Cardiac septum (tissue), 1 donor: ENCODE measurements at regions not wholly inside any gene's neighbourhood (a gene's known extent, or its start where the extent isn't known, plus 50 kb on each side); places are given as distances from the start of the nearest gene placed in this dataset.
"Not testable (repeated sequence)": the region's sequence is repeated elsewhere in the genome, so short reads cannot be mapped to it uniquely, and the experiment has no call there.

Experiments
- DNase-seq: peaks from one replicate; pipeline ENCODE4 v3.0.0-alpha.2; 2020; ENCODE audit warnings: low spot score
- intact Hi-C: fragments of 100-400 bp; cut with DNase I; formaldehyde crosslinking; loops from one replicate; pipeline ENCODE4 v1.14.0; 2022
- donor health status: DM: no; HTN: no; CAD: no.

GRCh38 chr13:80901530-80901929, 560.6 kb upstream of the SPRY2 start:
- intact Hi-C loops, result no loop called here
- DNase-seq, result no peak

- no peak for DNase-seq
- intact Hi-C loops, result no loop called here
Measured at GRCh38 chr13:80901111-80901510, 560.2 kb upstream of the SPRY2 start.

- intact Hi-C loops, result no loop called here
- DNase-seq, result no peak
Measured at GRCh38 chr13:80900561-80900960, 559.6 kb upstream of the SPRY2 start.

GRCh38 chr13:80897641-80898040, 556.7 kb upstream of the SPRY2 start:
- intact Hi-C loops, DNase-seq: not testable (repeated sequence)

GRCh38 chr13:80894917-80895316, 554.0 kb upstream of the SPRY2 start:
- no peak for DNase-seq
- intact Hi-C loops, result no loop called here

- intact Hi-C loops, result no loop called here
- no peak for DNase-seq
Measured at GRCh38 chr13:80889829-80890228, 548.9 kb upstream of the SPRY2 start.

- intact Hi-C loops, result no loop called here
- DNase-seq, result no peak
Measured at GRCh38 chr13:80888390-80888789, 547.5 kb upstream of the SPRY2 start.

GRCh38 chr13:80884056-80884785, 543.3 kb upstream of the SPRY2 start:
- no peak for DNase-seq
- intact Hi-C loops, result no loop called here

- intact Hi-C loops, result no loop called here
- DNase-seq, result no peak
Measured at GRCh38 chr13:80883545-80883944, 542.6 kb upstream of the SPRY2 start.

GRCh38 chr13:80881942-80882445, 541.1 kb upstream of the SPRY2 start:
- intact Hi-C loops, result no loop called here
- DNase-seq, result no peak

- no peak for DNase-seq
- intact Hi-C loops, result no loop called here
Measured at GRCh38 chr13:80881495-80881894, 540.6 kb upstream of the SPRY2 start.

- DNase-seq, result no peak
- intact Hi-C loops, result no loop called here
Measured at GRCh38 chr13:80881034-80881433, 540.1 kb upstream of the SPRY2 start.

GRCh38 chr13:80877944-80878241, 537.0 kb upstream of the SPRY2 start:
- no peak for DNase-seq
- intact Hi-C loops, result no loop called here

- no peak for DNase-seq
- intact Hi-C loops, result no loop called here
Measured at GRCh38 chr13:80877209-80877943, 536.5 kb upstream of the SPRY2 start.

- DNase-seq, result no peak
- intact Hi-C loops, result no loop called here
Measured at GRCh38 chr13:80873589-80873988, 532.7 kb upstream of the SPRY2 start.

GRCh38 chr13:80871971-80872370, 531.0 kb upstream of the SPRY2 start:
- DNase-seq, result not testable (repeated sequence)

GRCh38 chr13:80871481-80871880, 530.6 kb upstream of the SPRY2 start:
- intact Hi-C loops, result no loop called here
- no peak for DNase-seq

More at GRCh38 chr13:80871971-80872370, 531.0 kb upstream of the SPRY2 start:
- intact Hi-C loops, result not testable (repeated sequence)

- DNase-seq, result no peak
- intact Hi-C loops, result no loop called here
Measured at GRCh38 chr13:80870186-80870585, 529.3 kb upstream of the SPRY2 start.

- DNase-seq, result no peak
- intact Hi-C loops, result no loop called here
Measured at GRCh38 chr13:80866921-80867320, 526.0 kb upstream of the SPRY2 start.

- intact Hi-C loops, result no loop called here
- DNase-seq, result no peak
Measured at GRCh38 chr13:80865329-80865728, 524.4 kb upstream of the SPRY2 start.

GRCh38 chr13:80862456-80862855, 521.5 kb upstream of the SPRY2 start:
- intact Hi-C loops, result no loop called here
- DNase-seq, result no peak
